HEK293T (cell line): ENCODE measurements at regions not wholly inside any gene's neighbourhood (a gene's known extent, or its start where the extent isn't known, plus 50 kb on each side); places are given as distances from the start of the nearest gene placed in this dataset.

Experiments
- FOXA1 ChIP-seq: fragments of 450-650 bp; IDR thresholded peaks from 2 replicates; pipeline ENCODE4 v1.6.1; 2016; ENCODE audit warnings: mild to moderate bottlenecking
- FOXK2 ChIP-seq: fragments of 450-650 bp; IDR thresholded peaks from 2 replicates; pipeline ENCODE4 v1.6.1; 2016; ENCODE audit warnings: mild to moderate bottlenecking
- FOXM1 ChIP-seq: fragments of 450-650 bp; IDR thresholded peaks from 2 replicates; pipeline ENCODE4 v1.6.1; 2017; ENCODE audit warnings: mild to moderate bottlenecking, borderline replicate concordance
- PKNOX1 ChIP-seq: fragments of 450-650 bp; IDR thresholded peaks from 2 replicates; pipeline ENCODE4 v1.6.1; 2016
- SP1 ChIP-seq: fragments of 450-650 bp; IDR thresholded peaks from 2 replicates; pipeline ENCODE4 v1.6.1; 2017
- TARDBP ChIP-seq: fragments of 450-650 bp; IDR thresholded peaks from 2 replicates; pipeline ENCODE4 v1.6.1; 2016

- TF ChIP-seq PKNOX1: no peak
- no peak for TF ChIP-seq FOXA1
- no peak for TF ChIP-seq FOXM1
- no peak for TF ChIP-seq FOXK2
- TF ChIP-seq TARDBP: no peak
- no peak for TF ChIP-seq SP1
These were observed 116.0 kb downstream of the SALL1 start for GRCh38 chr16:51035110-51035498.
